ENCODE measurements at regions not wholly inside any gene's neighbourhood (a gene's known extent, or its start where the extent isn't known, plus 50 kb on each side); places are given as distances from the start of the nearest gene placed in this dataset.

DNA sequence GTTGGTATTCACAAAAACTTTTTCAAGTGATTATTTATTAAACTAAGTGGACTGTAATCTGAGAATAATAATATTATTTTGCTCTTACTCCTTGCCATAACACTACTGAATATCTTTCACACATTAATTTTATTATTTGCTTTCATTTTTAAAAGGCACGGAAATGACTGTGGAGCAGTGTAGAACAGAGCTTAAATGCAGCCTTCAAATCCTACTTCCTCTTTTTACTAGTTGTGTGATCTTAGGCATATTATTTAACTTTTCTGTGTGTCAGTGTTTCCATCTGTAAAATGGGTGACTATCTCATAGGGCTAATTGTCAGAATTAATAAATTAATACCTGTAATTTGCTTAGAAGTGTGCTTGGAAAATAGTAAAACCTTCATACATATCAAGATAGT, 55.5 kb upstream of the SLC8A1 start:
- Histone ChIP-seq H3K27ac (ENCODE audit: low read length) (no peak overlapping the region), H3K9me2 (replicated peaks; ENCODE audit: insufficient read depth, low read length) (no peaks in the 10 kb centered on the region), H4K20me1 (ENCODE audit: insufficient read depth, low read length) (no peaks in the 10 kb centered on the region), H2AFZ (ENCODE audit: low read length) (no peak overlapping the region), H3K27me3 (replicated peaks; ENCODE audit: insufficient read depth, low read length) (no peaks in the 10 kb centered on the region), H3K9me3 (replicated peaks; ENCODE audit: insufficient read depth, low read length) (no peaks in the 10 kb centered on the region), H3K4me2 (ENCODE audit: low read depth, low read length) (no peak overlapping the region), H3K4me1 (ENCODE audit: low read length) (no peaks in the 10 kb centered on the region), H3K36me3 (replicated peaks; ENCODE audit: insufficient read depth, low read length) (no peaks in the 10 kb centered on the region), H3F3A (ENCODE audit: insufficient read depth, low read length) (no peaks in the 10 kb centered on the region), H3K79me2 (ENCODE audit: low read length) (no peaks in the 10 kb centered on the region), H3K4me3 (ENCODE audit: low read length) (no peak overlapping the region), H3K9ac (ENCODE audit: low read length) (no peak overlapping the region)
- DNase-seq = no peak
- TF ChIP-seq EZH2phosphoT487 (IDR thresholded peaks at IDR 0.05; ENCODE audit: low read length) (no peak), EZH2 (optimal IDR thresholded peaks at IDR 0.05; ENCODE audit: low read depth, low read length) (no peak)
- TF ChIP-seq, protein P1, sequence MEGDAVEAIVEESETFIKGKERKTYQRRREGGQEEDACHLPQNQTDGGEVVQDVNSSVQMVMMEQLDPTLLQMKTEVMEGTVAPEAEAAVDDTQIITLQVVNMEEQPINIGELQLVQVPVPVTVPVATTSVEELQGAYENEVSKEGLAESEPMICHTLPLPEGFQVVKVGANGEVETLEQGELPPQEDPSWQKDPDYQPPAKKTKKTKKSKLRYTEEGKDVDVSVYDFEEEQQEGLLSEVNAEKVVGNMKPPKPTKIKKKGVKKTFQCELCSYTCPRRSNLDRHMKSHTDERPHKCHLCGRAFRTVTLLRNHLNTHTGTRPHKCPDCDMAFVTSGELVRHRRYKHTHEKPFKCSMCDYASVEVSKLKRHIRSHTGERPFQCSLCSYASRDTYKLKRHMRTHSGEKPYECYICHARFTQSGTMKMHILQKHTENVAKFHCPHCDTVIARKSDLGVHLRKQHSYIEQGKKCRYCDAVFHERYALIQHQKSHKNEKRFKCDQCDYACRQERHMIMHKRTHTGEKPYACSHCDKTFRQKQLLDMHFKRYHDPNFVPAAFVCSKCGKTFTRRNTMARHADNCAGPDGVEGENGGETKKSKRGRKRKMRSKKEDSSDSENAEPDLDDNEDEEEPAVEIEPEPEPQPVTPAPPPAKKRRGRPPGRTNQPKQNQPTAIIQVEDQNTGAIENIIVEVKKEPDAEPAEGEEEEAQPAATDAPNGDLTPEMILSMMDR (IDR thresholded peaks at IDR 0.05; ENCODE audit: low read length) = no peak

DNA sequence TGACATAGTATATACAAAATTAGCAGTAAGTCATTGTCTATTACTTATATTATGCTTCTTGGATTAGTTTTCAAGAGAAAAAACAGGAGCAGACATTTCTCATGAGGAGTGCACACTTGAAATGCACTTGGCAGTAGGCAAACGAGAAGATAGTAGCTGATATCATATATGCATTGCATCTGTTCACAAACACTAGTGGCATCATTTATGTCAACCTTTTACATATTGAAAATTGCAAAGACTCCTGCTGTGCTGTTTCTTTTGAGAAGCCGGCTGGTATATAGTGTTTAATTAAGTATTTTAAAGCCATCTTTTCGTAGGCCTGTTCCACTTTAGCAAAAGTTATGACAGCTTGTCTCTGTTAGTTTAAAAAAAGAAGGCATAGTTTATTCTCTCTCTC, 58.4 kb upstream of the SLC8A1 start:
- H2AFZ ChIP-seq (ENCODE audit: low read length) = no peak overlapping the region
- no peaks in the 10 kb centered on the region for H3K9me2 ChIP-seq (replicated peaks; ENCODE audit: insufficient read depth, low read length)
- H3K4me3 ChIP-seq (ENCODE audit: low read length) = no peak overlapping the region
- H3K4me2 ChIP-seq (ENCODE audit: low read depth, low read length) = no peak overlapping the region
- TF ChIP-seq, protein P1 (IDR thresholded peaks at IDR 0.05; ENCODE audit: low read length) = no peak
- TF ChIP-seq EZH2 (optimal IDR thresholded peaks at IDR 0.05; ENCODE audit: low read depth, low read length) (no peak), EZH2phosphoT487 (IDR thresholded peaks at IDR 0.05; ENCODE audit: low read length) (no peak)
- no peak for DNase-seq
- no peaks in the 10 kb centered on the region for H3K9me3 ChIP-seq (replicated peaks; ENCODE audit: insufficient read depth, low read length)
- H3K36me3 ChIP-seq (replicated peaks; ENCODE audit: insufficient read depth, low read length) = no peaks in the 10 kb centered on the region
- H3K79me2 ChIP-seq (ENCODE audit: low read length) = no peaks in the 10 kb centered on the region
- H3K9ac ChIP-seq (ENCODE audit: low read length) = no peak overlapping the region
- H3F3A ChIP-seq (ENCODE audit: insufficient read depth, low read length) = no peaks in the 10 kb centered on the region
- no peak overlapping the region for H3K27ac ChIP-seq (ENCODE audit: low read length)
- H3K27me3 ChIP-seq (replicated peaks; ENCODE audit: insufficient read depth, low read length) = no peaks in the 10 kb centered on the region
- H4K20me1 ChIP-seq (ENCODE audit: insufficient read depth, low read length) = no peaks in the 10 kb centered on the region
- H3K4me1 ChIP-seq (ENCODE audit: low read length) = no peaks in the 10 kb centered on the region

DNA sequence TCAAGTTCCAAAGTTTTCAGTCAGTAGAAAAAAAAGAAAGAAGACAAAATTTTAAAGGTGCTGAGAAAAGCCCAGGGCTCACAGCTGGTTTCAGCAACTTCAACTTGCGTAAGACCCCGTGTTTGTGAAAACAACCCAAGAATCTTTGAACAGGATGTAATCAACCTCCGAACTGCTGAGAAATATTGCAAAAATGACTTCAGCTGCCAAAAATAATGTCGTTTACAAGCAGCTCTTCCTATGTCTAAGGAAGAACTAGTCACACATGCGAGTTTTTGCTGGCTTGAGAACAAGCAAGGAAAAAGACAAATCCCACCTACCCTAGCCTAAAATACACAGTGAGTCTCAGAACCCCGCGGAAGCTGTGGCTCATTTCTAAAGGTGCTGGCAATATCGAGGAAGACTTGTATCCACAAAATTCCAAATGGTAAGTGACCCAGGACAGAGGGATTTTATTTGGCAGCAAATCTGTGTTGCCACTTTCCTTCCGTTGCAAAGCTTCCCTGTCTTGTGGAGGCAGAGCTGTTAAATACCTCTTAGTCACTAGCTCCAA, 59.8 kb upstream of the SLC8A1 start:
- H3K9me2 ChIP-seq (replicated peaks; ENCODE audit: insufficient read depth, low read length) = no peaks in the 10 kb centered on the region
- no peak overlapping the region for H3K9ac ChIP-seq (ENCODE audit: low read length)
- no peak overlapping the region for H3K4me2 ChIP-seq (ENCODE audit: low read depth, low read length)
- H3K36me3 ChIP-seq (replicated peaks; ENCODE audit: insufficient read depth, low read length) = no peaks in the 10 kb centered on the region
- H3K79me2 ChIP-seq (ENCODE audit: low read length) = no peaks in the 10 kb centered on the region
- no peak overlapping the region for H3K4me3 ChIP-seq (ENCODE audit: low read length)
- no peaks in the 10 kb centered on the region for H4K20me1 ChIP-seq (ENCODE audit: insufficient read depth, low read length)
- H3K9me3 ChIP-seq (replicated peaks; ENCODE audit: insufficient read depth, low read length) = no peaks in the 10 kb centered on the region
- H3K27me3 ChIP-seq (replicated peaks; ENCODE audit: insufficient read depth, low read length) = no peaks in the 10 kb centered on the region
- TF ChIP-seq EZH2 (optimal IDR thresholded peaks at IDR 0.05; ENCODE audit: low read depth, low read length) (no peak), EZH2phosphoT487 (IDR thresholded peaks at IDR 0.05; ENCODE audit: low read length) (no peak)
- TF ChIP-seq, protein P1 (IDR thresholded peaks at IDR 0.05; ENCODE audit: low read length) = no peak
- no peaks in the 10 kb centered on the region for H3K4me1 ChIP-seq (ENCODE audit: low read length)
- no peak overlapping the region for H3K27ac ChIP-seq (ENCODE audit: low read length)
- no peaks in the 10 kb centered on the region for H3F3A ChIP-seq (ENCODE audit: insufficient read depth, low read length)
- no peak overlapping the region for H2AFZ ChIP-seq (ENCODE audit: low read length)
- no peak for DNase-seq

All from MM.1S (cell line).